CD4-positive, alpha-beta memory T cell (primary cell): ENCODE measurements at regions not wholly inside any gene's neighbourhood (a gene's known extent, or its start where the extent isn't known, plus 50 kb on each side); places are given as distances from the start of the nearest gene placed in this dataset.

Experiments used
- CTCF ChIA-PET: fragments of 350-600 bp; sonication (Branson Sonifier 250); formaldehyde crosslinking; loops from one replicate; lab custom pipeline; 2021; ENCODE audit warnings: inconsistent platforms; ENCODE audit not compliant: partially characterized antibody; lab: Charles Lee
- POLR2A ChIA-PET: fragments of 350-600 bp; sonication (Branson Sonifier 250); formaldehyde crosslinking; loops from one replicate; lab custom pipeline; 2021; ENCODE audit not compliant: partially characterized antibody; lab: Charles Lee
- DNase-seq, 5 donors: peaks; one replicate each; pipeline versions ENCODE4 v3.0.0 to v3.0.0-alpha.2; 2020 to 2022; ENCODE audit warnings: mixed read lengths in 1 of 5
- H3K27ac ChIP-seq: one replicate; pipeline ENCODE4 v1.7.0; 2013; ENCODE audit warnings: low read depth, low read length
- H3K27me3 ChIP-seq: 2 replicates; pipeline ENCODE4 v1.7.0; 2013; ENCODE audit warnings: mild to moderate bottlenecking, low read length, moderate library complexity; ENCODE audit not compliant: insufficient read depth
- H3K36me3 ChIP-seq: 2 replicates; pipeline ENCODE4 v1.7.0; 2013; ENCODE audit warnings: mild to moderate bottlenecking, low read length, moderate library complexity; ENCODE audit not compliant: insufficient read depth
- H3K4me1 ChIP-seq: 2 replicates; pipeline ENCODE4 v1.7.0; 2013; ENCODE audit warnings: mild to moderate bottlenecking, low read length, moderate library complexity; ENCODE audit not compliant: insufficient read depth
- H3K4me3 ChIP-seq, 2 donors: one replicate each; pipeline ENCODE4 v1.7.0; 2013; ENCODE audit warnings: low read length in 2 of 2, mild to moderate bottlenecking in 1 of 2
- H3K9me3 ChIP-seq, 2 donors: one replicate each; pipeline ENCODE4 v1.7.0; 2013; ENCODE audit warnings: low read length in 2 of 2, control low read depth in 1 of 2; ENCODE audit not compliant: control insufficient read depth in 1 of 2
- H3K27ac Mint-ChIP-seq, 7 donors: one replicate each; pipeline ENCODE4 v1.8.0; 2020 to 2021; ENCODE audit warnings: mixed read lengths in 7 of 7, mild to moderate bottlenecking in 6 of 7, inconsistent platforms in 3 of 7, moderate library complexity in 3 of 7
- H3K27me3 Mint-ChIP-seq, 2 donors: one replicate each; pipeline ENCODE4 v1.8.0; 2020 to 2021; ENCODE audit warnings: mixed read lengths in 2 of 2
- H3K36me3 Mint-ChIP-seq, 2 donors: one replicate each; pipeline ENCODE4 v1.8.0; 2020 to 2021; ENCODE audit warnings: mixed read lengths in 2 of 2, inconsistent platforms in 1 of 2, mild to moderate bottlenecking in 1 of 2
- H3K4me1 Mint-ChIP-seq, 4 donors: one replicate each; pipeline ENCODE4 v1.8.0; 2020 to 2021; ENCODE audit warnings: mixed read lengths in 4 of 4, mild to moderate bottlenecking in 1 of 4
- H3K4me3 Mint-ChIP-seq, 8 donors: one replicate each; pipeline ENCODE4 v1.8.0; 2020 to 2021; ENCODE audit warnings: mixed read lengths in 8 of 8, mild to moderate bottlenecking in 7 of 8, moderate library complexity in 6 of 8, inconsistent platforms in 3 of 8
- H3K9me3 Mint-ChIP-seq, 8 donors: one replicate each; pipeline ENCODE4 v1.8.0; 2020 to 2021; ENCODE audit warnings: mixed read lengths in 8 of 8, mild to moderate bottlenecking in 5 of 8, inconsistent platforms in 3 of 8, moderate library complexity in 1 of 8
- intact Hi-C: fragments of 100-400 bp; cut with micrococcal nuclease; formaldehyde crosslinking; loops from one replicate; pipeline ENCODE4 v1.15.1; 2023

DNA sequence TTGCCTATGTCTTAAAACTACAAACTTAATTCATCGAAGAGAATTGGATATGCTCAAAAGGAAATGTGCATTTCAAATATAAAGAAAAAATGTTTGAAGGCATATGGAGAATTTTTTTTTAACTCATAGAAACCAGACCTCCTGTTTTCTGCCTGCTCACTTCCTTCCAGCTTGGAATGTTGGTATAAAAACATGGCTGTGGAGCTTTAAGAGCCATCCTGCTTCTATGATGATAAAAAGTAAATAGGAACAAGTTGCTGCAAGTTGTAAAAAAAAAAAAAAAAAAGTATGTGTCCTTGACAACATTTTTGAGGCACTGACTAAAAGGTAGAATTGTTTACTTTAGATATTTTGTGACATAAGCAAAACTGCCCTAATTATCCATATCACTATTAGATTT is 1230.7 kb downstream of the PCDH9 start:
- Histone ChIP-seq H3K27me3 (no peaks in the 10 kb centered on the region), H3K27ac (no peak overlapping the region), H3K9me3 (no peaks in the 10 kb centered on the region), H3K4me1 (no peaks in the 10 kb centered on the region), H3K36me3 (no peaks in the 10 kb centered on the region), H3K4me3 (no peak overlapping the region)
- no peak for DNase-seq
- H3K9me3 Mint-ChIP-seq, result peaks cover 4 to 17% (median 8%) of the 10 kb centered on the region in 8 donors
- no peak overlapping the region for H3K4me3 Mint-ChIP-seq
- intact Hi-C loops, result no loop called here
- H3K27me3 Mint-ChIP-seq, result no peaks in the 10 kb centered on the region
- no peaks in the 10 kb centered on the region for H3K36me3 Mint-ChIP-seq
- CTCF ChIA-PET, result no interaction called here
- H3K4me1 Mint-ChIP-seq, result no peaks in the 10 kb centered on the region
- H3K27ac Mint-ChIP-seq, result no peak overlapping the region
- POLR2A ChIA-PET, result no interaction called here

DNA sequence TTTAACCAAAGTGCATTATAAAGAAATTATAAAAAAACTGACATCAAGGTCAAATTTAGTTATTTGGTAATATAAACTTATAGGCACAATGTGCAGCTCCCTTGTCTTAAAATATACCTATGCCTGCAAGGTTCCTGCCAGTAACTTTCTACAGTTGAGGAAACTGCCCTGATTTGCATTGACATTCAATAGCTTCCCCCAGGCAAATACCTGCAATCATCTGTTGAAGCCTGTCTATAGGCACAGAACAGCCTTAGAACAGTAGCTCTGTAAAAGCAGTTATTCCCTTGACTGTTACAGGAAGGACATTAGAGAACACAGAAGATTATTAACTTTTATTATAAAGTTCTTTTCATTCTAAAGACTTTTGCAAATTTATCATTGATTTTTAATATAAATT is 1239.5 kb downstream of the PCDH9 start:
- Mint-ChIP-seq H3K27me3 (no peaks in the 10 kb centered on the region), H3K4me1 (no peaks in the 10 kb centered on the region), H3K4me3 (no peak overlapping the region), H3K36me3 (no peaks in the 10 kb centered on the region), H3K9me3 (peaks cover 0 to 14% (median 5%) of the 10 kb centered on the region in 8 donors), H3K27ac (no peak overlapping the region)
- Histone ChIP-seq H3K4me3 (no peak overlapping the region), H3K27me3 (no peaks in the 10 kb centered on the region), H3K9me3 (no peaks in the 10 kb centered on the region), H3K27ac (no peak overlapping the region), H3K36me3 (no peaks in the 10 kb centered on the region), H3K4me1 (no peaks in the 10 kb centered on the region)
- CTCF ChIA-PET, result no interaction called here
- POLR2A ChIA-PET, result no interaction called here
- DNase-seq, result no peak
- intact Hi-C loops, result no loop called here

DNA sequence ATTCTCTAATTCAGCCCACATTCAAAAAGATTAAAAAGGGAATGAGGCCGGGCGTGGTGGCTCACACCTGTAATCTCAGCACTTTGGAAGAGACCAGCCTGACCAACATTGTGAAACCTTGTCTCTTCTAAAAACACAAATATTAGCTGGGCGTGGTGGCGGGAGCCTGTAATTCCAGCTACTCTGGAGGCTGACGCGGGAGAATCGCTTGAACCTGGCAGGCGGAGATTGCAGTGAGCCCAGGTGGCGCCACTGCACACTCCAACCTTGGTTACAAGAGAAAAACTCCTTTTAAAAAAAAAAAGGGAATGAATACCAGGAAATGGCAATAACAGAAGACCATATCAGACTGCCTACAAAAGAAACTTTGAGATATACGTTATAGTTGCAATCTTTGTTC is 1244.5 kb downstream of the PCDH9 start:
- no peak overlapping the region for H3K4me3 Mint-ChIP-seq
- ChIA-PET CTCF (no interaction called here), POLR2A (no interaction called here)

DNA sequence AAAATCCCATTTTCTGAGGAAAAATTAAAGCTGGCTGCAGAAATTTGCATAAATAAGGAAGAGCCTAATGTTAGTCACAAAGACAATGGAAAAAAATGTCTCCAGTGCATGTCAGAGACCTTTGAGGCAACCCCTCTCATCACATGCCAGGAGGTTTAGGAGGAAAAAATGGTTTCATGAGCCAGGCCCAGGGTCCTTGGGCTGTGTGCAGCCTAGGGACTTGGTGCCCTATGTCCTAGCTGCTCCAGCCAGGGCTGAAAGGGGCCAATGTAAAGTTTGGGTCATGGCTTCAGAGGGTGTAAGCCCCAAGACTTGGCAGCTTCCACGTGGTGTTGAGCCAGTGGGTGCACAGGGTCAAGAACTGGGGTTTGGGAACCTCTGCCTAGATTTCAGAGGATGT is 1252.6 kb downstream of the PCDH9 start:
- intact Hi-C loops, result no loop called here
- no peak overlapping the region for H3K4me3 Mint-ChIP-seq
- no peak for DNase-seq
- no peak overlapping the region for H3K27ac ChIP-seq
- no peaks in the 10 kb centered on the region for H3K36me3 Mint-ChIP-seq
- no peaks in the 10 kb centered on the region for H3K9me3 ChIP-seq
- POLR2A ChIA-PET, result no interaction called here
- no peak overlapping the region for H3K27ac Mint-ChIP-seq
- CTCF ChIA-PET, result no interaction called here
- peaks cover 3 to 27% (median 10%) of the 10 kb centered on the region in 8 donors for H3K9me3 Mint-ChIP-seq
- H3K4me1 Mint-ChIP-seq, result no peaks in the 10 kb centered on the region
- H3K36me3 ChIP-seq, result no peaks in the 10 kb centered on the region
- no peaks in the 10 kb centered on the region for H3K4me1 ChIP-seq
- H3K27me3 Mint-ChIP-seq, result no peaks in the 10 kb centered on the region
- no peak overlapping the region for H3K4me3 ChIP-seq
- no peaks in the 10 kb centered on the region for H3K27me3 ChIP-seq

More for the DNA sequence above, 1244.5 kb downstream of the PCDH9 start:
- H3K4me1 Mint-ChIP-seq, result no peaks in the 10 kb centered on the region
- H3K27me3 ChIP-seq, result no peaks in the 10 kb centered on the region
- H3K9me3 Mint-ChIP-seq, result peaks cover 0 to 12% (median 1%) of the 10 kb centered on the region in 8 donors
- intact Hi-C loops, result no loop called here
- no peaks in the 10 kb centered on the region for H3K4me1 ChIP-seq
- no peaks in the 10 kb centered on the region for H3K27me3 Mint-ChIP-seq
- H3K9me3 ChIP-seq, result no peaks in the 10 kb centered on the region
- no peak overlapping the region for H3K27ac Mint-ChIP-seq
- no peaks in the 10 kb centered on the region for H3K36me3 Mint-ChIP-seq
- no peak overlapping the region for H3K27ac ChIP-seq
- H3K4me3 ChIP-seq, result no peak overlapping the region
- no peak for DNase-seq
- H3K36me3 ChIP-seq, result no peaks in the 10 kb centered on the region

DNA sequence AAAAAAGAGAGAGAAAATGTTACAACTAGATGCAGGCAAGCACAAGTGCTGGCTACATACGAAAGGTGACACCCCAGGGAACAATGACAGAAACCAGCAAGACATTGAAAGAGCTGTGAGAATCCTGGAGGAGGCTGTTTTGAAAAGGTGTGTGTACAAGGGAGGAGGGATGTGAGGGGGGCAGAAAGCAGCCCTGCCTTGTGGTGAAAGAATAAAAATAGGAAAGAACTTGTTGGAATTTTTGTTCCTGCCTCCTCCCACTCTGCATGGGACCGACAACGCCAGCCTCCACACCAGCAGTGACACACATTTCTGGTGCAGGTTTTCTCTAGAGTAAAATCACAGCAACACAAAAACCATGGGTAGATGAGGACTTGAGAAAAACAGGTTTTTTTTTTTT is 1258.6 kb downstream of the PCDH9 start:
- H3K4me1 Mint-ChIP-seq, result no peaks in the 10 kb centered on the region
- no peak overlapping the region for H3K27ac Mint-ChIP-seq
- intact Hi-C loops, result no loop called here
- no peak overlapping the region for H3K4me3 ChIP-seq
- no peak for DNase-seq
- H3K27me3 ChIP-seq, result no peaks in the 10 kb centered on the region
- no peaks in the 10 kb centered on the region for H3K9me3 ChIP-seq
- POLR2A ChIA-PET, result no interaction called here
- CTCF ChIA-PET, result no interaction called here
- H3K27me3 Mint-ChIP-seq, result no peaks in the 10 kb centered on the region
- no peaks in the 10 kb centered on the region for H3K36me3 Mint-ChIP-seq
- H3K4me1 ChIP-seq, result no peaks in the 10 kb centered on the region
- no peak overlapping the region for H3K4me3 Mint-ChIP-seq
- H3K9me3 Mint-ChIP-seq, result peaks cover 1 to 26% (median 15%) of the 10 kb centered on the region in 8 donors
- H3K36me3 ChIP-seq, result no peaks in the 10 kb centered on the region
- H3K27ac ChIP-seq, result no peak overlapping the region

DNA sequence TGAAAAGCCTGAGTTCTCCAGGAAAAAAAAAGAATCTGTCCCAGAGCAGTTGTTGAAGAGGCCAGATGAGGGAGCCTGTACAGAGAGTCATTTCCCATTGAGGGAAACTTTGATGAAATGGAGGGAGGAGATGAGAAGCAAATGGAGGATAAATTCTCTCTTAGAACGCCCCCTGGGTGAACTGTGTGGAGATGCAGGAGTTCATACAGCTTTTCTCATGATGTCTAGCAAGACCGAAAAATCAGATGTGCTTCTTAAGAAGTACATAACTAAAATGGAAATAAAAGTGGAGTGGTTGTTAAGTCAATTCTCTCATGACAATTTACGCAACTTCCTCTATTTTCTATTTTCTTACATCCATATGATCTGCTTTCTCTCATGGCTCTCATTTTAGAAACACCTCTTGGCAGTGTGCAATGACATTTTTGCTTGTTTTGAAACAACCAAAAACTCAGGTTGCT is 1263.1 kb downstream of the PCDH9 start:
- POLR2A ChIA-PET, result no interaction called here
- CTCF ChIA-PET, result no interaction called here
- H3K4me1 Mint-ChIP-seq, result no peaks in the 10 kb centered on the region
- Histone ChIP-seq H3K27ac (no peak overlapping the region), H3K27me3 (no peaks in the 10 kb centered on the region), H3K4me3 (no peak overlapping the region), H3K36me3 (no peaks in the 10 kb centered on the region), H3K9me3 (no peaks in the 10 kb centered on the region), H3K4me1 (no peaks in the 10 kb centered on the region)
- intact Hi-C loops, result no loop called here
- H3K4me3 Mint-ChIP-seq, result no peak overlapping the region
- no peaks in the 10 kb centered on the region for H3K36me3 Mint-ChIP-seq
- H3K9me3 Mint-ChIP-seq, result peaks cover 3 to 26% (median 8%) of the 10 kb centered on the region in 8 donors
- H3K27me3 Mint-ChIP-seq, result no peaks in the 10 kb centered on the region
- no peak for DNase-seq
- H3K27ac Mint-ChIP-seq, result no peak overlapping the region

DNA sequence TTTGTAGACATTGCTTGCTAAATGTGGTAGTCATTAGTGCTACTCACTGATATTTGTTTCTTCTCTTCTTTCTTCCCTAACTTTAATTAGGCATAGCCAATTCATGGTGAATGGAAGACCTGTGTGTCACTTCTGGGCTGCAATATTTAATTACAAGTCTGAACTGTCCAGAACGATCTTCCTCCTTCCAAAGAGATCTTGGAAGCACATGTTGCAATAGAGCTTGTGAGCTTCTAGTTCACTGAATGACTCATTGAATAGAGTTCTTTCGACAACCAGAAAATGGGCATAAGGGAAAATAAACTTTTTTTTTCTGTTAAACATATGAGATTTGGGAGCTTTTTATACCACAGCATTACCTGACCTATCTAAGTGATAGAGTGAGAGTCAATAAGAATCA is 1264.6 kb downstream of the PCDH9 start:
- Histone ChIP-seq H3K36me3 (no peaks in the 10 kb centered on the region), H3K27me3 (no peaks in the 10 kb centered on the region), H3K4me3 (no peak overlapping the region), H3K27ac (no peak overlapping the region), H3K4me1 (no peaks in the 10 kb centered on the region), H3K9me3 (no peaks in the 10 kb centered on the region)
- Mint-ChIP-seq H3K27ac (no peak overlapping the region), H3K4me1 (no peaks in the 10 kb centered on the region), H3K36me3 (no peaks in the 10 kb centered on the region), H3K9me3 (peaks cover 0 to 21% (median 7%) of the 10 kb centered on the region in 8 donors), H3K27me3 (no peaks in the 10 kb centered on the region), H3K4me3 (no peak overlapping the region)
- POLR2A ChIA-PET, result no interaction called here
- CTCF ChIA-PET, result no interaction called here
- DNase-seq, result no peak
- intact Hi-C loops, result no loop called here

DNA sequence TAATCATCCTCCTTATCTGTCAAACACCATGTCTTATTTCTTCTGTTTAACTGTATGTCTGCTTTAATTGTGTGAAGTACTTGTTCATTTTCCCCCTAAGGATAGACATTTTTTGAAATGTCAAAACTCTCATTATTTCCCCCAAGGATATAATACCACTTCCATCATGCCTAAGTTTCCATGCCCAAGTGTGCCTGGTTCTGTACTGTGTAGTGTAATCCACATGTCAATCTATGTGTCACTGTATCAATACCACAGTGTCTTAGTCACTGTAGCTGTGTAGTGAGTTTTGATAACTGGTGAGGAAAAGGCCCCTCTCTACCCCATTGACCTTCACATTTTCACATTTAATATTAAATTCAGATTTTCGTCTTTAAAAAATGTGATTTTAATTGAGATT is 1265.5 kb downstream of the PCDH9 start:
- no peak overlapping the region for H3K27ac ChIP-seq
- no peak for DNase-seq
- Mint-ChIP-seq H3K4me3 (no peak overlapping the region), H3K27ac (no peak overlapping the region), H3K27me3 (no peaks in the 10 kb centered on the region), H3K4me1 (no peaks in the 10 kb centered on the region), H3K9me3 (peaks cover 0 to 21% (median 7%) of the 10 kb centered on the region in 8 donors), H3K36me3 (no peaks in the 10 kb centered on the region)
- no peaks in the 10 kb centered on the region for H3K36me3 ChIP-seq
- H3K9me3 ChIP-seq, result no peaks in the 10 kb centered on the region
- no peaks in the 10 kb centered on the region for H3K27me3 ChIP-seq
- no peaks in the 10 kb centered on the region for H3K4me1 ChIP-seq
- intact Hi-C loops, result no loop called here
- ChIA-PET CTCF (no interaction called here), POLR2A (no interaction called here)
- H3K4me3 ChIP-seq, result no peak overlapping the region
